Esophagus squamous epithelium (tissue), 5 donors: ENCODE measurements at regions not wholly inside any gene's neighbourhood (a gene's known extent, or its start where the extent isn't known, plus 50 kb on each side); places are given as distances from the start of the nearest gene placed in this dataset.

ENCODE experiments used
- DNase-seq: peaks from one replicate; lab custom pipeline; 2025; lab: John Stamatoyannopoulos, UW
- H3K27ac ChIP-seq, 4 donors: fragments of 200-600 bp; sonication (generic); one replicate each; pipeline ENCODE4 v1.5.1; 2016 to 2019; ENCODE audit warnings: mild to moderate bottlenecking in 1 of 4
- H3K27me3 ChIP-seq, 4 donors: fragments of 200-600 bp; sonication (generic); 1 replicate in 3 of 4; 2 replicates in 1 of 4; pipeline versions ENCODE4 v1.5.1 to v1.6.0; 2017 to 2021; ENCODE audit warnings: antibody characterized with exemption in 1 of 4
- H3K36me3 ChIP-seq, 3 donors: fragments of 200-600 bp; sonication (generic); one replicate each; pipeline ENCODE4 v1.5.1; 2016 to 2019
- H3K4me1 ChIP-seq, 3 donors: fragments of 200-600 bp; sonication (generic); one replicate each; pipeline ENCODE4 v1.5.1; 2017 to 2019
- H3K4me3 ChIP-seq, 4 donors: fragments of 200-600 bp; sonication (generic); 1 replicate in 3 of 4; 2 replicates in 1 of 4; pipeline ENCODE4 v1.5.1; 2016 to 2019; ENCODE audit warnings: mild to moderate bottlenecking in 2 of 4, moderate library complexity in 1 of 4
- H3K9me3 ChIP-seq, 3 donors: fragments of 200-600 bp; sonication (generic); one replicate each; pipeline ENCODE4 v1.5.1; 2016 to 2019
- CTCF ChIP-seq, 6 experiments: fragments of 450-650 bp in 4 of 6; fragments of 200-600 bp in 2 of 6; sonication (generic) in 2 of 6; IDR thresholded peaks; one replicate each; pipeline ENCODE4 v1.5.1; 2016 to 2019; ENCODE audit warnings: antibody characterized with exemption in 6 of 6, mild to moderate bottlenecking in 4 of 6, moderate library complexity in 4 of 6
- POLR2A ChIP-seq, 4 donors: fragments of 450-650 bp; IDR thresholded peaks; one replicate each; pipeline ENCODE4 v1.6.1; 2017; ENCODE audit warnings: antibody characterized with exemption in 4 of 4, mild to moderate bottlenecking in 4 of 4, moderate library complexity in 3 of 4
- WGBS, 2 donors: methylation state at CpG; one replicate each; pipeline ENCODE4 v1.1.5; 2018; 5-methylcytosine and 5-hydroxymethylcytosine counted together
- intact Hi-C: fragments of 100-400 bp; cut with DNase I; formaldehyde crosslinking; loops from one replicate; pipeline ENCODE4 v1.15.0; 2022
- donor health status: DM: yes; HTN: yes; CAD: no.

- no peaks in the 10 kb centered on the region for H3K4me1 ChIP-seq
- no peaks in the 10 kb centered on the region for H3K9me3 ChIP-seq
- H3K27ac ChIP-seq = no peak overlapping the region
- no peak for DNase-seq
- TF ChIP-seq POLR2A (IDR thresholded peaks at IDR 0.05) (no peak), CTCF (IDR thresholded peaks at IDR 0.05) (no peak)
- 54 to 57% methylated on average over 5 to 6 of the region's 6 CpGs for WGBS, 2 donors
- H3K36me3 ChIP-seq = no peaks in the 10 kb centered on the region
- H3K4me3 ChIP-seq = no peak overlapping the region
- intact Hi-C loops = no loop called here
- H3K27me3 ChIP-seq = peaks cover 0 to 8% (median 0%) of the 10 kb centered on the region in 4 donors
These were observed 79.4 kb upstream of the PCGF5 start for GRCh38 chr10:91140995-91141549.

- no peaks in the 10 kb centered on the region for H3K4me1 ChIP-seq
- H3K4me3 ChIP-seq = no peak overlapping the region
- no peak for TF ChIP-seq CTCF (IDR thresholded peaks at IDR 0.05)
- WGBS, 2 donors = 50 to 78% methylated on average over 1 of the region's 1 CpG
- no peaks in the 10 kb centered on the region for H3K36me3 ChIP-seq
- no peaks in the 10 kb centered on the region for H3K9me3 ChIP-seq
- H3K27me3 ChIP-seq = peaks cover 0 to 13% (median 0%) of the 10 kb centered on the region in 4 donors
- H3K27ac ChIP-seq = no peak overlapping the region
- no peak for DNase-seq
- intact Hi-C loops = no loop called here
These were observed 75.5 kb upstream of the PCGF5 start for GRCh38 chr10:91144961-91145360.

- Histone ChIP-seq H3K36me3 (no peaks in the 10 kb centered on the region), H3K27me3 (peaks cover 0 to 13% (median 0%) of the 10 kb centered on the region in 4 donors), H3K9me3 (no peaks in the 10 kb centered on the region), H3K27ac (no peak overlapping the region), H3K4me3 (no peak overlapping the region), H3K4me1 (no peaks in the 10 kb centered on the region)
- 57 to 83% methylated on average over 1 of the region's 1 CpG for WGBS, 2 donors
- intact Hi-C loops = no loop called here
- DNase-seq = no peak
- TF ChIP-seq CTCF (IDR thresholded peaks at IDR 0.05) (no peak), POLR2A (IDR thresholded peaks at IDR 0.05) (no peak)
These were observed 74.3 kb upstream of the PCGF5 start for GRCh38 chr10:91146146-91146545.

GRCh38 chr10:91149550-91149949 lies 70.9 kb upstream of the PCGF5 start:
- WGBS, 2 donors = 83 to 93% methylated on average over 3 of the region's 3 CpGs
- H3K27me3 ChIP-seq = peaks cover 0 to 5% (median 0%) of the 10 kb centered on the region in 4 donors
- H3K36me3 ChIP-seq = no peaks in the 10 kb centered on the region
- TF ChIP-seq POLR2A (IDR thresholded peaks at IDR 0.05) (no peak), CTCF (IDR thresholded peaks at IDR 0.05) (no peak)
- no peak overlapping the region for H3K27ac ChIP-seq
- H3K4me3 ChIP-seq = no peak overlapping the region
- H3K9me3 ChIP-seq = no peaks in the 10 kb centered on the region
- DNase-seq = no peak
- no peaks in the 10 kb centered on the region for H3K4me1 ChIP-seq
- intact Hi-C loops = no loop called here

GRCh38 chr10:91150631-91151030 lies 69.8 kb upstream of the PCGF5 start:
- 86 to 92% methylated on average over 3 of the region's 3 CpGs for WGBS, 2 donors
- intact Hi-C loops = no loop called here
- no peaks in the 10 kb centered on the region for H3K36me3 ChIP-seq
- no peaks in the 10 kb centered on the region for H3K9me3 ChIP-seq
- peaks cover 0 to 5% (median 0%) of the 10 kb centered on the region in 4 donors for H3K27me3 ChIP-seq
- H3K4me3 ChIP-seq = no peak overlapping the region
- no peak overlapping the region for H3K27ac ChIP-seq
- TF ChIP-seq POLR2A (IDR thresholded peaks at IDR 0.05) = no peak
- TF ChIP-seq CTCF (IDR thresholded peaks at IDR 0.05) = no peak
- H3K4me1 ChIP-seq = no peaks in the 10 kb centered on the region
- no peak for DNase-seq
